ENCODE measurements at regions not wholly inside any gene's neighbourhood (a gene's known extent, or its start where the extent isn't known, plus 50 kb on each side); places are given as distances from the start of the nearest gene placed in this dataset.
"Not testable (repeated sequence)": the region's sequence is repeated elsewhere in the genome, so short reads cannot be mapped to it uniquely, and the experiment has no call there.

- WGBS, 2 donors = 92 to 96% methylated on average over 32 of the region's 32 CpGs
These were observed 427.1 kb downstream of the NAF1 start for GRCh38 chr4:162739596-162739995.

DNA sequence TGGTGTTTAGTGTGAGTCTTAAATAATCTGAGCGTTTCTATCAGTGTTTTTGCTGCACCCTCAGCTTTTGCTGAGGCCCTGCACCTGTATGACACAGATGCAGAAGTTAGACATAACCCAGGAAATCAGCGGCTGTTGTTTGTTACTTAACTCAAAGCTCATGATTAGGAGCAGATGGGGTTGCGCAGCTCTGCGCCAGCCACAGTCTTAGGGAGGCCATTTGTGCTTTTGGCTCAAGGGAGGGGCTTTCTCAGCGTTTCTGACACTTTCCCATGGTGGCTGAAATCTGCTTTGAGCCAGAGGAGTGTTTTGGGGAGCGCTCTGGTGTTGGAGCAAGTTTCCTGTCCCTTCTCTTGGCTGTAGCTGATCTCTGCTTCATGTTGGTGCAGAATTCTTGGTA, 433.8 kb downstream of the NAF1 start:
- no peaks in the 10 kb centered on the region for H3K36me3 ChIP-seq (ENCODE audit: control insufficient read depth in 2 of 2, insufficient read depth in 2 of 2, low read length in 1 of 2)
- no peak overlapping the region for H3K27ac ChIP-seq (ENCODE audit: low read depth in 2 of 2, low read length in 1 of 2)
- no peaks in the 10 kb centered on the region for H3K9me3 ChIP-seq (ENCODE audit: control insufficient read depth in 2 of 2, insufficient read depth in 1 of 2, low read depth in 1 of 2, low read length in 1 of 2)
- 59% methylated on average over 6 of the region's 6 CpGs for WGBS, 2 donors
- H3K4me3 ChIP-seq (ENCODE audit: low read depth in 1 of 2, low read length in 2 of 2) = no peak overlapping the region
- no peaks in the 10 kb centered on the region for H3K4me1 ChIP-seq (ENCODE audit: control insufficient read depth in 2 of 2, insufficient read depth in 2 of 2, low read length in 1 of 2)
- H3K27me3 ChIP-seq (ENCODE audit: control insufficient read depth in 1 of 2, insufficient read depth in 2 of 2, low read length in 2 of 2) = no peaks in the 10 kb centered on the region

More at GRCh38 chr4:162739596-162739995, 427.1 kb downstream of the NAF1 start:
- H3K27me3 ChIP-seq (ENCODE audit: control insufficient read depth in 1 of 2, insufficient read depth in 2 of 2, low read length in 2 of 2); H3K36me3 ChIP-seq (ENCODE audit: control insufficient read depth in 2 of 2, insufficient read depth in 2 of 2, low read length in 1 of 2); H3K4me3 ChIP-seq (ENCODE audit: low read depth in 1 of 2, low read length in 2 of 2); H3K27ac ChIP-seq (ENCODE audit: low read depth in 2 of 2, low read length in 1 of 2); H3K9me3 ChIP-seq (ENCODE audit: control insufficient read depth in 2 of 2, insufficient read depth in 1 of 2, low read depth in 1 of 2, low read length in 1 of 2); H3K4me1 ChIP-seq (ENCODE audit: control insufficient read depth in 2 of 2, insufficient read depth in 2 of 2, low read length in 1 of 2): not testable (repeated sequence)

GRCh38 chr4:162727766-162728165, 438.9 kb downstream of the NAF1 start:
- H3K27me3 ChIP-seq (ENCODE audit: control insufficient read depth in 1 of 2, insufficient read depth in 2 of 2, low read length in 2 of 2) = no peaks in the 10 kb centered on the region
- no peak overlapping the region for H3K27ac ChIP-seq (ENCODE audit: low read depth in 2 of 2, low read length in 1 of 2)
- peaks cover 0 to 4% of the 10 kb centered on the region in 2 donors for H3K9me3 ChIP-seq (ENCODE audit: control insufficient read depth in 2 of 2, insufficient read depth in 1 of 2, low read depth in 1 of 2, low read length in 1 of 2)
- no peaks in the 10 kb centered on the region for H3K4me1 ChIP-seq (ENCODE audit: control insufficient read depth in 2 of 2, insufficient read depth in 2 of 2, low read length in 1 of 2)
- H3K4me3 ChIP-seq (ENCODE audit: low read depth in 1 of 2, low read length in 2 of 2) = no peak overlapping the region
- no peaks in the 10 kb centered on the region for H3K36me3 ChIP-seq (ENCODE audit: control insufficient read depth in 2 of 2, insufficient read depth in 2 of 2, low read length in 1 of 2)

DNA sequence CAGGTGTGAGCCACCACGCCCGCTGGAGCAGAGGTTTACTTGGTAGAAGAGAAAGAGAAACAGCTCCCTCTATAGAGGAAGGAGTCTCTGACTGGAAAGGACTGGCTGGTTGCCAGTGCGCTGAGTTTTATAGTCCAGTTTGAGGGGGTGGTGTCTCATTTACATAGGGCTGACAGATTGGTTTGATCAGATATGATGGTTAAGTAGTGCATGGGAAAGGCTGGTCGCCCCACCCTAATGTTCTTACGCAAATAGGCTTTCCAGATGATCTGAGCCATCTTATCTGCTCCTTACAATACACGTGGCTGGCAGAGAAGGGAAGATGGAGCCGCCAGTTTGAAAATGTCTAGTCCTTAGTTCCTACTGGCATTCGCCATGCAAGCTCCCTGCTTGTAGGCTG, 439.5 kb downstream of the NAF1 start:
- 83 to 85% methylated on average over 8 of the region's 8 CpGs for WGBS, 2 donors
- no peaks in the 10 kb centered on the region for H3K27me3 ChIP-seq (ENCODE audit: control insufficient read depth in 1 of 2, insufficient read depth in 2 of 2, low read length in 2 of 2)
- H3K4me1 ChIP-seq (ENCODE audit: control insufficient read depth in 2 of 2, insufficient read depth in 2 of 2, low read length in 1 of 2) = no peaks in the 10 kb centered on the region
- no peak overlapping the region for H3K4me3 ChIP-seq (ENCODE audit: low read depth in 1 of 2, low read length in 2 of 2)
- peaks cover 0 to 4% of the 10 kb centered on the region in 2 donors for H3K9me3 ChIP-seq (ENCODE audit: control insufficient read depth in 2 of 2, insufficient read depth in 1 of 2, low read depth in 1 of 2, low read length in 1 of 2)
- no peaks in the 10 kb centered on the region for H3K36me3 ChIP-seq (ENCODE audit: control insufficient read depth in 2 of 2, insufficient read depth in 2 of 2, low read length in 1 of 2)
- H3K27ac ChIP-seq (ENCODE audit: low read depth in 2 of 2, low read length in 1 of 2) = no peak overlapping the region

- Histone ChIP-seq H3K9me3 (ENCODE audit: control insufficient read depth in 2 of 2, insufficient read depth in 1 of 2, low read depth in 1 of 2, low read length in 1 of 2) (no peaks in the 10 kb centered on the region), H3K36me3 (ENCODE audit: control insufficient read depth in 2 of 2, insufficient read depth in 2 of 2, low read length in 1 of 2) (no peaks in the 10 kb centered on the region), H3K27ac (ENCODE audit: low read depth in 2 of 2, low read length in 1 of 2) (no peak overlapping the region), H3K4me3 (ENCODE audit: low read depth in 1 of 2, low read length in 2 of 2) (no peak overlapping the region), H3K27me3 (ENCODE audit: control insufficient read depth in 1 of 2, insufficient read depth in 2 of 2, low read length in 2 of 2) (no peaks in the 10 kb centered on the region), H3K4me1 (ENCODE audit: control insufficient read depth in 2 of 2, insufficient read depth in 2 of 2, low read length in 1 of 2) (no peaks in the 10 kb centered on the region)
- WGBS, 2 donors = 79 to 85% methylated on average over 3 of the region's 3 CpGs
These were observed 451.3 kb downstream of the NAF1 start for GRCh38 chr4:162715401-162715800.

- Histone ChIP-seq H3K4me1 (ENCODE audit: control insufficient read depth in 2 of 2, insufficient read depth in 2 of 2, low read length in 1 of 2) (no peaks in the 10 kb centered on the region), H3K4me3 (ENCODE audit: low read depth in 1 of 2, low read length in 2 of 2) (no peak overlapping the region), H3K36me3 (ENCODE audit: control insufficient read depth in 2 of 2, insufficient read depth in 2 of 2, low read length in 1 of 2) (no peaks in the 10 kb centered on the region), H3K9me3 (ENCODE audit: control insufficient read depth in 2 of 2, insufficient read depth in 1 of 2, low read depth in 1 of 2, low read length in 1 of 2) (no peaks in the 10 kb centered on the region), H3K27me3 (ENCODE audit: control insufficient read depth in 1 of 2, insufficient read depth in 2 of 2, low read length in 2 of 2) (no peaks in the 10 kb centered on the region), H3K27ac (ENCODE audit: low read depth in 2 of 2, low read length in 1 of 2) (no peak overlapping the region)
These were observed 458.7 kb downstream of the NAF1 start for GRCh38 chr4:162707962-162708361.

DNA sequence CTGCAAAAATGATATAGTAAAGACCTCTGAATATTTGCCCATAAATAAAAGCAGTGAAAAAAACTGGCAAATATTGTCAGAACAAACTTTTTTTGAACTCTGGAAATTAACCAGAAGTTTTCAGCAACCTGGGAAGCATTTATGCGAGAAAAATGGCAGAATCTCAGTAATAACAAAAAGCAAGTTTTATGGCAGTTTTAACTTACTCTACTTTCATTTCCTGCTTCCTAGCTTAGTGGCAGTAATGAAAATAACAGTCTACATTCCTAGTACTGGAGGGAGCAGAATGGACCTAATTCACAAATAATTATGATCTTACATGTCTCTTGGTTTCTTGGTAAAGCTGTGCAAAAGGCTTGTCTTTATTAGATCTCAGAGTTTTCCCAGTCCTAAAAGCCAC, 460.1 kb downstream of the NAF1 start:
- Histone ChIP-seq H3K27ac (ENCODE audit: low read depth in 2 of 2, low read length in 1 of 2) (no peak overlapping the region), H3K36me3 (ENCODE audit: control insufficient read depth in 2 of 2, insufficient read depth in 2 of 2, low read length in 1 of 2) (no peaks in the 10 kb centered on the region), H3K4me1 (ENCODE audit: control insufficient read depth in 2 of 2, insufficient read depth in 2 of 2, low read length in 1 of 2) (no peaks in the 10 kb centered on the region), H3K27me3 (ENCODE audit: control insufficient read depth in 1 of 2, insufficient read depth in 2 of 2, low read length in 2 of 2) (no peaks in the 10 kb centered on the region), H3K9me3 (ENCODE audit: control insufficient read depth in 2 of 2, insufficient read depth in 1 of 2, low read depth in 1 of 2, low read length in 1 of 2) (no peaks in the 10 kb centered on the region), H3K4me3 (ENCODE audit: low read depth in 1 of 2, low read length in 2 of 2) (no peak overlapping the region)
- 82 to 90% methylated on average over 1 of the region's 1 CpG for WGBS, 2 donors

- H3K36me3 ChIP-seq (ENCODE audit: control insufficient read depth in 2 of 2, insufficient read depth in 2 of 2, low read length in 1 of 2) = no peaks in the 10 kb centered on the region
- 49 to 64% methylated on average over 1 of the region's 1 CpG for WGBS, 2 donors
- no peak overlapping the region for H3K4me3 ChIP-seq (ENCODE audit: low read depth in 1 of 2, low read length in 2 of 2)
- no peaks in the 10 kb centered on the region for H3K9me3 ChIP-seq (ENCODE audit: control insufficient read depth in 2 of 2, insufficient read depth in 1 of 2, low read depth in 1 of 2, low read length in 1 of 2)
- no peak overlapping the region for H3K27ac ChIP-seq (ENCODE audit: low read depth in 2 of 2, low read length in 1 of 2)
- no peaks in the 10 kb centered on the region for H3K4me1 ChIP-seq (ENCODE audit: control insufficient read depth in 2 of 2, insufficient read depth in 2 of 2, low read length in 1 of 2)
- no peaks in the 10 kb centered on the region for H3K27me3 ChIP-seq (ENCODE audit: control insufficient read depth in 1 of 2, insufficient read depth in 2 of 2, low read length in 2 of 2)
These were observed 460.6 kb downstream of the NAF1 start for GRCh38 chr4:162706051-162706450.

DNA sequence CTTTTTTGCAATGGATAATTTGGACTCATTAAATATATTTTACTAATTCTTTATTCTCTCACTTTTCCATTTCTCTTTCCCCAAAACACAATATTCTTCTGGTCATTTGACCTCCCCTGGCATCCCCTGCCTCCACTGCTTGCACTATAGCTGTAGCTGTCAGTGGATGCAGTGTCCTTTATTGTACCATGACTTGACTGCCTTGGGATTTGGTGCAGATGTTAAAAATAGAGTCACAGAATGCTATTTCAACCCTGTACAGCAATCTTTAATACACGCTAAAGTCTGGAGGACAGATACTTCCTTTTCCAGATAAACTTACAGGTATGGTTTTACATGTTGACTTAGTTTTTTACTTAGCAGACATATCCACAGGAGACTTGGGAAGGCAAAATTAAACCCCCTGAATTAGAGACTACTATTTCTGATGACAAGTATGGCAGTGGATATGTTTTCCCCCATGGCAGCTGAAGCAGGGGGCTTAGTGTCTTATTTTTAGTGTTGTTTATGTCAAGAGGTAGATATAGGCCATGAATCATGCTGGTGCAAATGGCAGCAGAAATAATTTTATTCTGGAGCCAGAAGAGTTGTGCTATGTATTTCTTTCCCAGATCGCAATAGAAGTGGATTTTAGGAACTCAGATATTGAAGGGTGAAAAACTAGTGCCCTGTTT, 461.4 kb downstream of the NAF1 start:
- H3K4me3 ChIP-seq (ENCODE audit: low read depth in 1 of 2, low read length in 2 of 2) = no peak overlapping the region
- no peaks in the 10 kb centered on the region for H3K4me1 ChIP-seq (ENCODE audit: control insufficient read depth in 2 of 2, insufficient read depth in 2 of 2, low read length in 1 of 2)
- no peaks in the 10 kb centered on the region for H3K36me3 ChIP-seq (ENCODE audit: control insufficient read depth in 2 of 2, insufficient read depth in 2 of 2, low read length in 1 of 2)
- no peaks in the 10 kb centered on the region for H3K27me3 ChIP-seq (ENCODE audit: control insufficient read depth in 1 of 2, insufficient read depth in 2 of 2, low read length in 2 of 2)
- no peak overlapping the region for H3K27ac ChIP-seq (ENCODE audit: low read depth in 2 of 2, low read length in 1 of 2)
- 79% methylated on average over 2 of the region's 2 CpGs for WGBS, 2 donors
- peaks cover 0 to under 1% of the 10 kb centered on the region in 2 donors for H3K9me3 ChIP-seq (ENCODE audit: control insufficient read depth in 2 of 2, insufficient read depth in 1 of 2, low read depth in 1 of 2, low read length in 1 of 2)

DNA sequence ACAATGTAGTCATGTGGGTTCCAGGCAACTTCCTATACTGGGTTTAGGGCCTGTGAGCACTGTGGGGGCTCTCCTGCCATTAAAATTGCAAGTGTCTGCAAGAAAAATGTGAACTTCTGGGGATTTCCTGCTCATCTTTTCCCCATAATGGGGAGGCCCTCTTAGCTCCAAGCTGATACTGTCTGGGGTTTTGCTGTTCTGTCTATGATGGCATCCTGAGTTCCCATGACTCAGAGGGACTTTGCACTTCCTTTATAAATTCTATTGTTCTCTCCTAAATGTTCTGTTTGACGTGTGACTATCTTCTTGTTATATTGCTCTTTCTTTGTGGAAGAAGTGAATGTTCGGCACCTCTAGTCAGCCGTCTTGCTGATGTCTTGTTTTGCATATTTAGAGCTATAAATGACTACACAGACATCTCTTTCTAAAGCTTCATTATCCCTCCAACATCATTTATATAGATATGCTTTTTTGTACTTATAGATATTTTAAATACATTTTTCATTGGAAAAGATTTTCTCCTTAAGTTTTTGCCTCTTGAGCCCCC, 465.8 kb downstream of the NAF1 start:
- peaks cover 0 to 8% of the 10 kb centered on the region in 2 donors for H3K9me3 ChIP-seq (ENCODE audit: control insufficient read depth in 2 of 2, insufficient read depth in 1 of 2, low read depth in 1 of 2, low read length in 1 of 2)
- H3K4me3 ChIP-seq (ENCODE audit: low read depth in 1 of 2, low read length in 2 of 2) = no peak overlapping the region
- 75% methylated on average over 3 of the region's 3 CpGs for WGBS, 2 donors
- H3K36me3 ChIP-seq (ENCODE audit: control insufficient read depth in 2 of 2, insufficient read depth in 2 of 2, low read length in 1 of 2) = no peaks in the 10 kb centered on the region
- H3K27me3 ChIP-seq (ENCODE audit: control insufficient read depth in 1 of 2, insufficient read depth in 2 of 2, low read length in 2 of 2) = no peaks in the 10 kb centered on the region
- no peak overlapping the region for H3K27ac ChIP-seq (ENCODE audit: low read depth in 2 of 2, low read length in 1 of 2)
- H3K4me1 ChIP-seq (ENCODE audit: control insufficient read depth in 2 of 2, insufficient read depth in 2 of 2, low read length in 1 of 2) = no peaks in the 10 kb centered on the region

All from esophagus (tissue), 2 donors.